H54 (cell line): ENCODE measurements at regions not wholly inside any gene's neighbourhood (a gene's known extent, or its start where the extent isn't known, plus 50 kb on each side); places are given as distances from the start of the nearest gene placed in this dataset.

Experiments
- DNase-seq: peaks from one replicate; pipeline ENCODE4 v3.0.0; 2011; ENCODE audit warnings: low spot score, mixed read lengths; ENCODE audit not compliant: insufficient read length
- FAIRE-seq: peaks from 3 replicates; lab custom pipeline; 2011; peaks lifted over from hg19 to GRCh38; lab: Jason Lieb, UNC
- POLR2A ChIP-seq: IDR thresholded peaks from 2 replicates; pipeline ENCODE4 v1.6.1; 2011; ENCODE audit warnings: low read depth, mild to moderate bottlenecking, low read length

- TF ChIP-seq POLR2A = no peak
- FAIRE-seq (no peak), DNase-seq (no peak)
Measured at GRCh38 chr21:27831177-27831576, 864.3 kb upstream of the ADAMTS5 start.

GRCh38 chr21:27827972-27828371, 861.1 kb upstream of the ADAMTS5 start:
- FAIRE-seq = no peak
- no peak for DNase-seq
- no peak for TF ChIP-seq POLR2A

- no peak for TF ChIP-seq POLR2A
- FAIRE-seq (no peak), DNase-seq (no peak)
Measured at GRCh38 chr21:27825035-27825434, 858.1 kb upstream of the ADAMTS5 start.

- no peak for TF ChIP-seq POLR2A
- DNase-seq (no peak), FAIRE-seq (peak; percentile 6)
Measured at GRCh38 chr21:27823652-27824201, 856.8 kb upstream of the ADAMTS5 start.

- no peak for TF ChIP-seq POLR2A
- no peak for DNase-seq
- no peak for FAIRE-seq
Measured at GRCh38 chr21:27820342-27820741, 853.5 kb upstream of the ADAMTS5 start.

GRCh38 chr21:27819299-27819698, 852.4 kb upstream of the ADAMTS5 start:
- DNase-seq = no peak
- FAIRE-seq = no peak
- no peak for TF ChIP-seq POLR2A

- DNase-seq (no peak), FAIRE-seq (peak; percentile 82)
- TF ChIP-seq POLR2A = no peak
Measured at GRCh38 chr21:27818847-27819246, 852.0 kb upstream of the ADAMTS5 start.

GRCh38 chr21:27817902-27818623, 851.2 kb upstream of the ADAMTS5 start:
- FAIRE-seq (no peak), DNase-seq (no peak)
- no peak for TF ChIP-seq POLR2A

GRCh38 chr21:27817074-27817473, 850.2 kb upstream of the ADAMTS5 start:
- no peak for TF ChIP-seq POLR2A
- FAIRE-seq = no peak
- DNase-seq = no peak

- no peak for TF ChIP-seq POLR2A
- FAIRE-seq (no peak), DNase-seq (no peak)
Measured at GRCh38 chr21:27816301-27816700, 849.4 kb upstream of the ADAMTS5 start.

GRCh38 chr21:27814226-27814625, 847.3 kb upstream of the ADAMTS5 start:
- FAIRE-seq = no peak
- TF ChIP-seq POLR2A = no peak
- DNase-seq = no peak

GRCh38 chr21:27813750-27814149, 846.9 kb upstream of the ADAMTS5 start:
- FAIRE-seq = peak; percentile 68
- no peak for DNase-seq
- TF ChIP-seq POLR2A = no peak

- no peak for TF ChIP-seq POLR2A
- FAIRE-seq (no peak), DNase-seq (no peak)
Measured at GRCh38 chr21:27813344-27813743, 846.5 kb upstream of the ADAMTS5 start.

- no peak for TF ChIP-seq POLR2A
- DNase-seq (no peak), FAIRE-seq (no peak)
Measured at GRCh38 chr21:27812279-27812678, 845.4 kb upstream of the ADAMTS5 start.

GRCh38 chr21:27808923-27809322, 842.0 kb upstream of the ADAMTS5 start:
- DNase-seq (no peak), FAIRE-seq (no peak)
- no peak for TF ChIP-seq POLR2A
